ENCODE measurements at regions not wholly inside any gene's neighbourhood (a gene's known extent, or its start where the extent isn't known, plus 50 kb on each side); places are given as distances from the start of the nearest gene placed in this dataset.

- no peak for TF ChIP-seq CTCF (IDR thresholded peaks at IDR 0.05)
- TF ChIP-seq POLR2AphosphoS5 (IDR thresholded peaks at IDR 0.05): no peak
- no peak for TF ChIP-seq EP300 (IDR thresholded peaks at IDR 0.05)
- no peak for TF ChIP-seq POLR2A (IDR thresholded peaks at IDR 0.05)
These were observed 116.4 kb upstream of the CRHR1 start for GRCh38 chr17:45667591-45668171.

Measured in upper lobe of left lung (tissue), 4 donors.